ENCODE measurements at regions not wholly inside any gene's neighbourhood (a gene's known extent, or its start where the extent isn't known, plus 50 kb on each side); places are given as distances from the start of the nearest gene placed in this dataset.
"Not testable (repeated sequence)": the region's sequence is repeated elsewhere in the genome, so short reads cannot be mapped to it uniquely, and the experiment has no call there.

DNA sequence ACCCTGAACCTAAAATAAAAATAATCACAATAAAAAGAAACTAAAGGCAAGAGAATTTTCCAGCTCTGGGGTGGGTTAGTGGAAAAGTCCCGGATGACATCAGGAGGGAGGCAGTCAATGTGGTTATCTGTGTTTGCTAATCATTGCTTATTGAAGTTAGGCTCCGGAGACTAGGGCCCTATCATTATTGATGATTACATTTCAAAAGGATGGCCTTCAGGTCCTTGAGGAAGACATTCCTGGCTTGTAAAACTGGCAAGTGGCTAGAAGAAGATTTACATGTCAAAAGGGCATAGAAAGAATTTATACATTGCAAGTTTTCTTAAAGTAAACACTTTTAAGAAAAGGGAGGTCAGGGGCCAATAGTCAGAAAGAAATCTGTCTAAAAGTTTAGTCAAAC, 123.4 kb downstream of the POSTN start:
- H3K36me3 ChIP-seq (ENCODE audit: control insufficient read depth, insufficient read depth, low read length): no peaks in the 10 kb centered on the region
- FAIRE-seq (no peak), DNase-seq (ENCODE audit: low read depth) (no peak)
- H3K4me3 ChIP-seq (ENCODE audit: low read depth, low read length): no peak overlapping the region
- H3K27me3 ChIP-seq (ENCODE audit: control insufficient read depth, insufficient read depth, low read length): no peaks in the 10 kb centered on the region
- TF ChIP-seq, protein P1, sequence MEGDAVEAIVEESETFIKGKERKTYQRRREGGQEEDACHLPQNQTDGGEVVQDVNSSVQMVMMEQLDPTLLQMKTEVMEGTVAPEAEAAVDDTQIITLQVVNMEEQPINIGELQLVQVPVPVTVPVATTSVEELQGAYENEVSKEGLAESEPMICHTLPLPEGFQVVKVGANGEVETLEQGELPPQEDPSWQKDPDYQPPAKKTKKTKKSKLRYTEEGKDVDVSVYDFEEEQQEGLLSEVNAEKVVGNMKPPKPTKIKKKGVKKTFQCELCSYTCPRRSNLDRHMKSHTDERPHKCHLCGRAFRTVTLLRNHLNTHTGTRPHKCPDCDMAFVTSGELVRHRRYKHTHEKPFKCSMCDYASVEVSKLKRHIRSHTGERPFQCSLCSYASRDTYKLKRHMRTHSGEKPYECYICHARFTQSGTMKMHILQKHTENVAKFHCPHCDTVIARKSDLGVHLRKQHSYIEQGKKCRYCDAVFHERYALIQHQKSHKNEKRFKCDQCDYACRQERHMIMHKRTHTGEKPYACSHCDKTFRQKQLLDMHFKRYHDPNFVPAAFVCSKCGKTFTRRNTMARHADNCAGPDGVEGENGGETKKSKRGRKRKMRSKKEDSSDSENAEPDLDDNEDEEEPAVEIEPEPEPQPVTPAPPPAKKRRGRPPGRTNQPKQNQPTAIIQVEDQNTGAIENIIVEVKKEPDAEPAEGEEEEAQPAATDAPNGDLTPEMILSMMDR (IDR thresholded peaks at IDR 0.05; ENCODE audit: insufficient read depth, low read length, severe bottlenecking): no peak

DNA sequence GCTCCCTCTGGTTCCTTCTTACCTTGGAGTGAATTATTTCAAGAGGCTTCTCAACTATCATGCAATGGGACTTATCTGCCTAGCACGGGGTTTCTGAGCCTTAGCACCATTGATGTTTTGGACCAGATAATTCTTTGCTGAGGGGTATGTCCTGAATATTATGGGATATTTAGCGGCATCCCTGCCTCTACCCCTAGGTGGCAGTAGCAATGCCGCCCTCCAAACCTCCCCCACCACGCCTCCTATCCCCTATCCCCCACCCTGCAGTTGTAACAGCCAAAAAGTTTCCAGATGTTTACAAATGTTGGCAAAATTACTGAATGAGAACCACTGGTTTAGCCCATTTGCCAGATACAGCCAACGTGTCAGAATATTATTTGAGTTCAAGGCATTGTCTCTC, 125.5 kb downstream of the POSTN start:
- Histone ChIP-seq H3K27me3 (ENCODE audit: control insufficient read depth, insufficient read depth, low read length) (no peaks in the 10 kb centered on the region), H3K4me3 (ENCODE audit: low read depth, low read length) (no peak overlapping the region), H3K36me3 (ENCODE audit: control insufficient read depth, insufficient read depth, low read length) (no peaks in the 10 kb centered on the region)
- DNase-seq (ENCODE audit: low read depth) (no peak), FAIRE-seq (no peak)
- TF ChIP-seq, protein P1 (IDR thresholded peaks at IDR 0.05; ENCODE audit: insufficient read depth, low read length, severe bottlenecking): no peak

DNA sequence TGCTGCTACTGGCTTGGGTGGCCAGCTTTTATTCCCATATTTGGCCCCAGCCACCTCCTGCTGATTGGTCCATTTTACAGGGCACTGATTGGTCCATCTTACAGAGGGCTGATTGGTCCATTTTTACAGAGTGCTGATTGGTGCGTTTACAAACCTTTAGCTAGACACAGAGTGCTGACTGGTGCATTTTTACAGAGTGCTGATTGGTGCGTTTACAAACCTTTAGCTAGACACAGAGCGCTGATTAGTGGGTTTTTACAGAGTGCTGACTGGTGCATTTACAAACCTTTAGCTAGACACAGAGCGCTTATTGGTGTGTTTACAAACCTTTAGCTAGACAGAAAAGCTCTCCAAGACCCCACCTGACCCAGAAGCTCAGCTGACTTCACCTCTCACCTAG, 126.3 kb downstream of the POSTN start:
- not testable (repeated sequence) for H3K36me3 ChIP-seq (ENCODE audit: control insufficient read depth, insufficient read depth, low read length); FAIRE-seq; H3K4me3 ChIP-seq (ENCODE audit: low read depth, low read length); H3K27me3 ChIP-seq (ENCODE audit: control insufficient read depth, insufficient read depth, low read length); DNase-seq (ENCODE audit: low read depth)

- no peaks in the 10 kb centered on the region for H3K27me3 ChIP-seq (ENCODE audit: control insufficient read depth, insufficient read depth, low read length)
- no peak for DNase-seq (ENCODE audit: low read depth)
- H3K4me3 ChIP-seq (ENCODE audit: low read depth, low read length): no peak overlapping the region
- no peaks in the 10 kb centered on the region for H3K36me3 ChIP-seq (ENCODE audit: control insufficient read depth, insufficient read depth, low read length)
- no peak for FAIRE-seq
- TF ChIP-seq, protein P1 (IDR thresholded peaks at IDR 0.05; ENCODE audit: insufficient read depth, low read length, severe bottlenecking): no peak
These were observed 138.4 kb downstream of the POSTN start for GRCh38 chr13:37460166-37460565.

DNA sequence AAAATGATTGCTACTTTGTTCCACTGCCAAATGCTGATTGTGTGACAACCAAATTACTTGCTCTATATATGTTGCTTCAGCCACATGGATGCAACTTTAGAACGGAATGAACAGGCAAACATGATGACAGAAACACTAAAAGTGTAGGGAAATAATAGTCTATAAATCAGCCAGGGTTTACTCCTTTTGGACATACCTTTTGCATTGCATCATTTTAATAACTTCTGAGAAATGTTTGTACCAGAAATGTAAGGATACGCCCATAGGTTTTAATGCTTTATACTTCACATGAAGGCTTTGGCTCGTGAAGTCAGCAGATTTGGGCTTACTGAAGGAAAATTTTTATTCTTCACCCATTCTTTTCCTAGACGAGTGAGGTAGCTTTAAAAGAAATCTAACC, 141.0 kb downstream of the POSTN start:
- Histone ChIP-seq H3K4me3 (ENCODE audit: low read depth, low read length) (no peak overlapping the region), H3K36me3 (ENCODE audit: control insufficient read depth, insufficient read depth, low read length) (no peaks in the 10 kb centered on the region), H3K27me3 (ENCODE audit: control insufficient read depth, insufficient read depth, low read length) (no peaks in the 10 kb centered on the region)
- FAIRE-seq (no peak), DNase-seq (ENCODE audit: low read depth) (no peak)
- TF ChIP-seq, protein P1 (IDR thresholded peaks at IDR 0.05; ENCODE audit: insufficient read depth, low read length, severe bottlenecking): no peak

- no peaks in the 10 kb centered on the region for H3K27me3 ChIP-seq (ENCODE audit: control insufficient read depth, insufficient read depth, low read length)
These were observed 142.1 kb downstream of the POSTN start for GRCh38 chr13:37456506-37456905.

More at GRCh38 chr13:37456506-37456905, 142.1 kb downstream of the POSTN start:
- no peak for DNase-seq (ENCODE audit: low read depth)
- Histone ChIP-seq H3K4me3 (ENCODE audit: low read depth, low read length) (no peak overlapping the region), H3K36me3 (ENCODE audit: control insufficient read depth, insufficient read depth, low read length) (no peaks in the 10 kb centered on the region)
- FAIRE-seq: no peak
- TF ChIP-seq, protein P1 (IDR thresholded peaks at IDR 0.05; ENCODE audit: insufficient read depth, low read length, severe bottlenecking): no peak

Measured in bronchial epithelial cell (primary cell).